Neural progenitor cell (in vitro differentiated cells): ENCODE measurements at regions not wholly inside any gene's neighbourhood (a gene's known extent, or its start where the extent isn't known, plus 50 kb on each side); places are given as distances from the start of the nearest gene placed in this dataset.

Experiments used
- DNase-seq: peaks from one replicate; pipeline ENCODE4 v3.0.0-alpha.2; 2016; ENCODE audit warnings: low spot score
- H2AFZ ChIP-seq: fragments of 200-600 bp; sonication (generic); replicated peaks from 2 replicates; pipeline ENCODE4 v1.6.1; 2016; ENCODE audit warnings: antibody characterized with exemption
- H3F3A ChIP-seq: fragments of 200-600 bp; sonication (generic); 2 replicates; pipeline ENCODE4 v1.6.1; 2016; ENCODE audit warnings: antibody characterized with exemption, low read depth
- H3K27ac ChIP-seq: fragments of 200-600 bp; sonication (generic); 2 replicates; pipeline ENCODE4 v1.5.1; 2016; ENCODE audit warnings: mild to moderate bottlenecking
- H3K27me3 ChIP-seq: fragments of 200-600 bp; sonication (generic); 2 replicates; pipeline ENCODE4 v1.6.1; 2016; ENCODE audit warnings: mild to moderate bottlenecking, moderate library complexity
- H3K36me3 ChIP-seq: fragments of 200-600 bp; sonication (generic); 2 replicates; pipeline ENCODE4 v1.5.1; 2016
- H3K4me1 ChIP-seq: fragments of 200-600 bp; sonication (generic); 2 replicates; pipeline ENCODE4 v1.6.1; 2016; ENCODE audit warnings: mixed run types
- H3K4me2 ChIP-seq: fragments of 200-600 bp; sonication (generic); 2 replicates; pipeline ENCODE4 v1.6.1; 2016
- H3K4me3 ChIP-seq: fragments of 200-600 bp; sonication (generic); 2 replicates; pipeline ENCODE4 v1.5.1; 2016
- H3K79me2 ChIP-seq: fragments of 200-600 bp; sonication (generic); 2 replicates; pipeline ENCODE4 v1.6.1; 2016; ENCODE audit warnings: low read depth
- H3K9ac ChIP-seq: fragments of 200-600 bp; sonication (generic); 2 replicates; pipeline ENCODE4 v1.6.1; 2016
- H3K9me3 ChIP-seq: fragments of 200-600 bp; sonication (generic); 2 replicates; pipeline ENCODE4 v1.5.1; 2016; ENCODE audit warnings: low read depth
- H4K20me1 ChIP-seq: fragments of 200-600 bp; sonication (generic); 2 replicates; pipeline ENCODE4 v1.6.1; 2016; ENCODE audit warnings: low read depth
- H3K27ac Mint-ChIP-seq: 3 replicates; pipeline ENCODE4 v1.8.0; 2021; ENCODE audit warnings: mixed read lengths
- H3K27me3 Mint-ChIP-seq: 2 replicates; pipeline ENCODE4 v1.8.0; 2022; ENCODE audit warnings: low read depth, mild to moderate bottlenecking, inconsistent platforms, moderate library complexity, mixed read lengths; ENCODE audit not compliant: insufficient read depth
- H3K36me3 Mint-ChIP-seq: 3 replicates; pipeline ENCODE4 v1.8.0; 2021; ENCODE audit warnings: mixed read lengths
- H3K4me1 Mint-ChIP-seq: 3 replicates; pipeline ENCODE4 v1.8.0; 2021; ENCODE audit warnings: mixed read lengths
- H3K4me3 Mint-ChIP-seq: 3 replicates; pipeline ENCODE4 v1.8.0; 2021; ENCODE audit warnings: mild to moderate bottlenecking, moderate library complexity, mixed read lengths
- H3K9me3 Mint-ChIP-seq: 3 replicates; pipeline ENCODE4 v1.8.0; 2020; ENCODE audit warnings: mixed read lengths
- EZH2 ChIP-seq: fragments of 200-600 bp; sonication (generic); IDR thresholded peaks from 2 replicates; pipeline ENCODE4 v1.6.1; 2017; ENCODE audit warnings: antibody characterized with exemption, mild to moderate bottlenecking, moderate library complexity
- EZH2phosphoT487 ChIP-seq: fragments of 200-600 bp; sonication (generic); IDR thresholded peaks from 2 replicates; pipeline ENCODE4 v1.6.1; 2017; ENCODE audit warnings: antibody characterized with exemption
- TF ChIP-seq, protein P1 (sequence below): fragments of 200-600 bp; sonication (generic); IDR thresholded peaks from 2 replicates; pipeline ENCODE4 v1.5.1; 2017; ENCODE audit warnings: antibody characterized with exemption, mild to moderate bottlenecking

DNA sequence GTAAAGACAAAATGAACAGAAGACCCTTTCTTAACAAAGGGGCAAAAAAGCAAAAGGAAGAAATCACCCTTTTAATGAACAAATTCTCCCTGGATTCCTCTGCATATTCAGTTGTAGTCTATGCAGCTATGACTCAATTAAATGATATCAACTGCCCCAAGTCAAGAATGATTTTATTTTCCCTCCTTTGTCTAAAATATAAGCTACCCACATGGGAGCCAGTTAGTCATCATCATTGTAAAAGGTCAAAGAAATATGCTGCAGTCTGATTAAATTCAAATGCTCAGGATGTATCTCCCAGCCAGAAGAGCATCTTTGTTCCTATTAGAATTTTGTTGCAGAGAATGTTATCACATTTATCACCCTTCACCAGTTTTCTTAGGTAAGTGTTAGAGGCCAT, 84.0 kb downstream of the SST start:
- H3K4me1 ChIP-seq, result peaks cover 7% of the 10 kb centered on the region
- H3K36me3 Mint-ChIP-seq, result no peaks in the 10 kb centered on the region

GRCh38 chr3:187572441-187572840, 97.8 kb downstream of the SST start:
- no peak overlapping the region for H3K4me3 ChIP-seq
- no peaks in the 10 kb centered on the region for H3K36me3 ChIP-seq
- H3K4me2 ChIP-seq, result no peak overlapping the region
- no peak for DNase-seq
- H4K20me1 ChIP-seq, result no peaks in the 10 kb centered on the region
- H3K9me3 Mint-ChIP-seq, result no peaks in the 10 kb centered on the region
- peaks cover 18% of the 10 kb centered on the region for H3F3A ChIP-seq
- peaks cover 20% of the 10 kb centered on the region for H3K4me1 Mint-ChIP-seq
- H3K9me3 ChIP-seq, result peaks cover 5% of the 10 kb centered on the region
- no peaks in the 10 kb centered on the region for H3K36me3 Mint-ChIP-seq
- no peak overlapping the region for H3K27ac Mint-ChIP-seq
- no peak for TF ChIP-seq EZH2phosphoT487
- TF ChIP-seq, protein P1, sequence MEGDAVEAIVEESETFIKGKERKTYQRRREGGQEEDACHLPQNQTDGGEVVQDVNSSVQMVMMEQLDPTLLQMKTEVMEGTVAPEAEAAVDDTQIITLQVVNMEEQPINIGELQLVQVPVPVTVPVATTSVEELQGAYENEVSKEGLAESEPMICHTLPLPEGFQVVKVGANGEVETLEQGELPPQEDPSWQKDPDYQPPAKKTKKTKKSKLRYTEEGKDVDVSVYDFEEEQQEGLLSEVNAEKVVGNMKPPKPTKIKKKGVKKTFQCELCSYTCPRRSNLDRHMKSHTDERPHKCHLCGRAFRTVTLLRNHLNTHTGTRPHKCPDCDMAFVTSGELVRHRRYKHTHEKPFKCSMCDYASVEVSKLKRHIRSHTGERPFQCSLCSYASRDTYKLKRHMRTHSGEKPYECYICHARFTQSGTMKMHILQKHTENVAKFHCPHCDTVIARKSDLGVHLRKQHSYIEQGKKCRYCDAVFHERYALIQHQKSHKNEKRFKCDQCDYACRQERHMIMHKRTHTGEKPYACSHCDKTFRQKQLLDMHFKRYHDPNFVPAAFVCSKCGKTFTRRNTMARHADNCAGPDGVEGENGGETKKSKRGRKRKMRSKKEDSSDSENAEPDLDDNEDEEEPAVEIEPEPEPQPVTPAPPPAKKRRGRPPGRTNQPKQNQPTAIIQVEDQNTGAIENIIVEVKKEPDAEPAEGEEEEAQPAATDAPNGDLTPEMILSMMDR, result no peak
- no peak for TF ChIP-seq EZH2
- H3K4me1 ChIP-seq, result peaks cover 20% of the 10 kb centered on the region
- no peak overlapping the region for H3K4me3 Mint-ChIP-seq
- no peaks in the 10 kb centered on the region for H3K79me2 ChIP-seq
- H3K27me3 ChIP-seq, result no peaks in the 10 kb centered on the region
- no peak overlapping the region for H2AFZ ChIP-seq
- H3K9ac ChIP-seq, result no peak overlapping the region
- no peaks in the 10 kb centered on the region for H3K27me3 Mint-ChIP-seq
- no peak overlapping the region for H3K27ac ChIP-seq

More for the DNA sequence above, 84.0 kb downstream of the SST start:
- H3K36me3 ChIP-seq, result no peaks in the 10 kb centered on the region
- Mint-ChIP-seq H3K4me3 (no peak overlapping the region), H3K4me1 (peaks cover 6% of the 10 kb centered on the region), H3K27ac (no peak overlapping the region), H3K27me3 (peaks cover 2% of the 10 kb centered on the region), H3K9me3 (no peaks in the 10 kb centered on the region)
- no peak overlapping the region for H3K4me3 ChIP-seq
- TF ChIP-seq, protein P1, result no peak
- TF ChIP-seq EZH2phosphoT487 (no peak), EZH2 (no peak)
- DNase-seq, result no peak
- no peaks in the 10 kb centered on the region for H3K79me2 ChIP-seq
- H4K20me1 ChIP-seq, result no peaks in the 10 kb centered on the region
- H3K9ac ChIP-seq, result no peak overlapping the region
- no peaks in the 10 kb centered on the region for H3F3A ChIP-seq
- no peak overlapping the region for H3K27ac ChIP-seq
- H2AFZ ChIP-seq, result no peak overlapping the region
- no peaks in the 10 kb centered on the region for H3K9me3 ChIP-seq
- no peaks in the 10 kb centered on the region for H3K27me3 ChIP-seq
- H3K4me2 ChIP-seq, result no peak overlapping the region

DNA sequence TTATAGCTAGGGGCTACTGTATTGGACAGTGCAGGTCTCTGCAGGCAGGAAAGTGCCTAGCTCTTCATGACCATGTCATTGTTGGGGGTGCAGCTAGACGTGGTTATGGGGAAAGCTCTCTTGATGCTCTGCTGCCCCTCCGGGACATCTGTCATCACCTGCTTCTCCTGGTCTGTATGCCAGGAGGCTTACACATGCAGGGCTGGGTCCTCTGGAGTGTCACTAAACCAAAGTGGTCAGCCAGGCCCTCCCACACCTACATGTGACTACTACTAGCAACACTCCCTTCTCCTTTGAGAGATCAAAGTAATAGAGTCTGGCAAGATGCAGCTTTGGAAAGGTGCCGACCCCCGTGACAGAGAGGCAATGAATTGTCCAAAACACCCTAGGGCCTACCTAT, 98.5 kb downstream of the SST start:
- Mint-ChIP-seq H3K4me1 (peaks cover 22% of the 10 kb centered on the region), H3K4me3 (no peak overlapping the region), H3K36me3 (no peaks in the 10 kb centered on the region), H3K27ac (no peak overlapping the region), H3K9me3 (no peaks in the 10 kb centered on the region), H3K27me3 (no peaks in the 10 kb centered on the region)
- no peaks in the 10 kb centered on the region for H3K36me3 ChIP-seq
- H3F3A ChIP-seq, result peaks cover 18% of the 10 kb centered on the region
- no peak for TF ChIP-seq EZH2phosphoT487
- H4K20me1 ChIP-seq, result no peaks in the 10 kb centered on the region
- peaks cover 27% of the 10 kb centered on the region for H3K4me1 ChIP-seq
- peaks cover 5% of the 10 kb centered on the region for H3K9me3 ChIP-seq
- no peak for DNase-seq
- H3K9ac ChIP-seq, result no peak overlapping the region
- no peaks in the 10 kb centered on the region for H3K27me3 ChIP-seq
- no peaks in the 10 kb centered on the region for H3K79me2 ChIP-seq
- no peak overlapping the region for H2AFZ ChIP-seq
- H3K4me2 ChIP-seq, result no peak overlapping the region
- no peak overlapping the region for H3K27ac ChIP-seq
- H3K4me3 ChIP-seq, result no peak overlapping the region

DNA sequence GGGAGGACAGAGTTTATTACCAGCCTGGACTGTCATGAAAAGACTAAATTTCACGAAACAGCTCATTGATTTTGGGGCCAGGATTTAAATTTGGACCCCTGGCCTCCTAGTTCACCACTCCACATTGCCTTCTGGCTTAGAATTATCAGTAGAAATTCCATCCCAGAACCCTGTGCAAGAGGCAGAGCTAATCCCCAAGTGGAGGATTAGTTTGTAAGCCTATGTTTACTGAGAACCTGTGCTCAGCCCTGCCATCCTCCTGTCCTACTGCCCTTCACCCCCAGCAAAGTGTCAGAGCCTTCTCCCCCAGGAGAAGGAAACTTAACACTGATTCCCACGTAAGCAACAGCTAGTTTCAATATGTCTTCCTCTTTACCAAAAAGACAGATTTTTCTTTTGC, 99.4 kb downstream of the SST start:
- Histone ChIP-seq H3K4me3 (no peak overlapping the region), H3F3A (peaks cover 21% of the 10 kb centered on the region)
- TF ChIP-seq, protein P1, result no peak
- TF ChIP-seq EZH2phosphoT487, result no peak
- TF ChIP-seq EZH2, result no peak

More for the DNA sequence above, 99.4 kb downstream of the SST start:
- no peaks in the 10 kb centered on the region for H3K36me3 Mint-ChIP-seq
- peaks cover 22% of the 10 kb centered on the region for H3K4me1 Mint-ChIP-seq
- peak overlapping the region; percentile 3 for H3K4me2 ChIP-seq
- H3K27ac Mint-ChIP-seq, result no peak overlapping the region
- H3K79me2 ChIP-seq, result no peaks in the 10 kb centered on the region
- peaks cover 5% of the 10 kb centered on the region for H3K9me3 ChIP-seq
- no peaks in the 10 kb centered on the region for H3K27me3 Mint-ChIP-seq
- no peak overlapping the region for H2AFZ ChIP-seq
- DNase-seq, result no peak
- H4K20me1 ChIP-seq, result no peaks in the 10 kb centered on the region
- H3K9me3 Mint-ChIP-seq, result no peaks in the 10 kb centered on the region
- no peak overlapping the region for H3K4me3 Mint-ChIP-seq
- H3K27me3 ChIP-seq, result no peaks in the 10 kb centered on the region
- H3K9ac ChIP-seq, result no peak overlapping the region
- H3K36me3 ChIP-seq, result no peaks in the 10 kb centered on the region
- no peak overlapping the region for H3K27ac ChIP-seq
- H3K4me1 ChIP-seq, result peaks cover 36% of the 10 kb centered on the region
